Aorta (tissue), 5 donors: ENCODE measurements at regions not wholly inside any gene's neighbourhood (a gene's known extent, or its start where the extent isn't known, plus 50 kb on each side); places are given as distances from the start of the nearest gene placed in this dataset.

Experiments
- ATAC-seq: fragments of 200-7000 bp; cut with Tn5 transposase; one replicate; pipeline ENCODE4 v1.9.1; 2022; ENCODE audit warnings: moderate library complexity; ENCODE audit not compliant: low FRiP score
- DNase-seq, 2 donors: peaks; one replicate each; pipeline ENCODE4 v3.0.0-alpha.2; 2020
- H3K27ac ChIP-seq, 2 donors: one replicate each; pipeline ENCODE4 v1.5.1; 2013; ENCODE audit warnings: low read length in 2 of 2, mild to moderate bottlenecking in 2 of 2, moderate library complexity in 2 of 2, control low read depth in 1 of 2, inconsistent platforms in 1 of 2, low read depth in 1 of 2
- H3K27me3 ChIP-seq, 2 donors: one replicate each; pipeline ENCODE4 v1.6.1; 2013; ENCODE audit warnings: control low read depth in 1 of 2, low read length in 1 of 2, mild to moderate bottlenecking in 1 of 2, moderate library complexity in 1 of 2; ENCODE audit not compliant: insufficient read depth in 2 of 2, control insufficient read depth in 1 of 2
- H3K36me3 ChIP-seq, 2 donors: one replicate each; pipeline ENCODE4 v1.6.1; 2013; ENCODE audit warnings: control low read depth in 1 of 2, low read length in 1 of 2, mild to moderate bottlenecking in 1 of 2; ENCODE audit not compliant: insufficient read depth in 2 of 2, control insufficient read depth in 1 of 2
- H3K4me1 ChIP-seq, 2 donors: one replicate each; pipeline ENCODE4 v1.6.1; 2013; ENCODE audit warnings: low read length in 2 of 2, control low read depth in 1 of 2, mild to moderate bottlenecking in 1 of 2, moderate library complexity in 1 of 2; ENCODE audit not compliant: insufficient read depth in 2 of 2, control insufficient read depth in 1 of 2
- H3K4me3 ChIP-seq, 2 donors: one replicate each; pipeline ENCODE4 v1.5.1; 2013; ENCODE audit warnings: low read length in 2 of 2, control low read depth in 1 of 2, mild to moderate bottlenecking in 1 of 2
- H3K9me3 ChIP-seq: one replicate; pipeline ENCODE4 v1.6.1; 2013; ENCODE audit warnings: mild to moderate bottlenecking, low read length; ENCODE audit not compliant: control insufficient read depth
- WGBS, 2 donors: extraction: QIAGEN DNeasy Blood & Tissue Kit; methylation state at CpG; one replicate each; pipeline ENCODE4 v1.1.7; 2013; 5-methylcytosine and 5-hydroxymethylcytosine counted together
- intact Hi-C, 2 donors: fragments of 100-400 bp; cut with DNase I; formaldehyde crosslinking; loops; one replicate each; pipeline versions ENCODE4 v1.14.2 to v1.15.0; 2022
- donor health status: healthy with polysubstance abuse.
- donor health status: Bipolar disorder and iron deficiency.
- donor health status: DM: no; HTN: no; CAD: no.
- donor health status: DM: no; HTN: no; CAD: no.
- donor health status: DM: yes; HTN: yes; CAD: no.

GRCh38 chr4:24736066-24736465 is 59.3 kb upstream of the SOD3 start:
- 74% methylated on average over 5 of the region's 5 CpGs for WGBS, 2 donors
- Histone ChIP-seq H3K27ac (no peak overlapping the region), H3K4me3 (no peak overlapping the region)

GRCh38 chr4:24741910-24742309 is 53.5 kb upstream of the SOD3 start:
- intact Hi-C loops: no loop called here
- Histone ChIP-seq H3K27me3 (no peaks in the 10 kb centered on the region), H3K27ac (no peak overlapping the region), H3K36me3 (no peaks in the 10 kb centered on the region), H3K9me3 (no peaks in the 10 kb centered on the region), H3K4me1 (no peaks in the 10 kb centered on the region), H3K4me3 (no peak overlapping the region)
- ATAC-seq (no peak), DNase-seq (no peak)
- WGBS, 2 donors: 30 to 44% methylated on average over 5 of the region's 5 CpGs

More at GRCh38 chr4:24736066-24736465, 59.3 kb upstream of the SOD3 start:
- DNase-seq (no peak), ATAC-seq (no peak)
- Histone ChIP-seq H3K36me3 (no peaks in the 10 kb centered on the region), H3K4me1 (no peaks in the 10 kb centered on the region), H3K9me3 (no peaks in the 10 kb centered on the region), H3K27me3 (no peaks in the 10 kb centered on the region)
- intact Hi-C loops: no loop called here

- H3K4me3 ChIP-seq: no peak overlapping the region
- H3K36me3 ChIP-seq: no peaks in the 10 kb centered on the region
- 45 to 47% methylated on average over 2 of the region's 2 CpGs for WGBS, 2 donors
- no peaks in the 10 kb centered on the region for H3K9me3 ChIP-seq
- H3K27me3 ChIP-seq: no peaks in the 10 kb centered on the region
- intact Hi-C loops: no loop called here
- no peak overlapping the region for H3K27ac ChIP-seq
- DNase-seq: no peak
- no peak for ATAC-seq
- no peaks in the 10 kb centered on the region for H3K4me1 ChIP-seq
Measured at GRCh38 chr4:24742335-24742734, 53.0 kb upstream of the SOD3 start.

GRCh38 chr4:24742773-24743172 is 52.6 kb upstream of the SOD3 start:
- no peak for ATAC-seq
- intact Hi-C loops: no loop called here
- H3K27ac ChIP-seq: no peak overlapping the region

GRCh38 chr4:24743206-24743605 is 52.2 kb upstream of the SOD3 start:
- WGBS, 2 donors: 87 to 89% methylated on average over 5 of the region's 5 CpGs
- ATAC-seq: no peak
- intact Hi-C loops: no loop called here
- no peak for DNase-seq
- Histone ChIP-seq H3K9me3 (no peaks in the 10 kb centered on the region), H3K27me3 (no peaks in the 10 kb centered on the region), H3K4me1 (no peaks in the 10 kb centered on the region), H3K4me3 (no peak overlapping the region), H3K36me3 (no peaks in the 10 kb centered on the region), H3K27ac (no peak overlapping the region)

More at GRCh38 chr4:24742773-24743172, 52.6 kb upstream of the SOD3 start:
- WGBS, 2 donors: 72% methylated on average over 5 of the region's 5 CpGs
- DNase-seq: no peak
- no peaks in the 10 kb centered on the region for H3K9me3 ChIP-seq
- H3K4me3 ChIP-seq: no peak overlapping the region
- H3K36me3 ChIP-seq: no peaks in the 10 kb centered on the region
- no peaks in the 10 kb centered on the region for H3K27me3 ChIP-seq
- H3K4me1 ChIP-seq: no peaks in the 10 kb centered on the region

- intact Hi-C loops: no loop called here
- no peak overlapping the region for H3K4me3 ChIP-seq
- H3K27me3 ChIP-seq: no peaks in the 10 kb centered on the region
- DNase-seq (no peak), ATAC-seq (no peak)
- H3K4me1 ChIP-seq: no peaks in the 10 kb centered on the region
- no peak overlapping the region for H3K27ac ChIP-seq
- H3K9me3 ChIP-seq: no peaks in the 10 kb centered on the region
- no peaks in the 10 kb centered on the region for H3K36me3 ChIP-seq
- 94 to 95% methylated on average over 5 of the region's 5 CpGs for WGBS, 2 donors
Measured at GRCh38 chr4:24743927-24744326, 51.4 kb upstream of the SOD3 start.

GRCh38 chr4:24745172-24745895 is 50.0 kb upstream of the SOD3 start:
- DNase-seq (no peak), ATAC-seq (no peak)
- no peaks in the 10 kb centered on the region for H3K27me3 ChIP-seq
- no peak overlapping the region for H3K4me3 ChIP-seq
- H3K27ac ChIP-seq: no peak overlapping the region
- no peaks in the 10 kb centered on the region for H3K36me3 ChIP-seq
- no peaks in the 10 kb centered on the region for H3K9me3 ChIP-seq
- WGBS, 2 donors: 92 to 94% methylated on average over 5 of the region's 5 CpGs
- intact Hi-C loops: no loop called here
- H3K4me1 ChIP-seq: no peaks in the 10 kb centered on the region
